Lower lobe of right lung (tissue), 2 donors: ENCODE measurements at regions not wholly inside any gene's neighbourhood (a gene's known extent, or its start where the extent isn't known, plus 50 kb on each side); places are given as distances from the start of the nearest gene placed in this dataset.

Experiments
- ATAC-seq, 2 donors: fragments of 200-7000 bp; cut with Tn5 transposase; one replicate each; pipeline ENCODE4 v1.9.1; 2020 to 2022; ENCODE audit warnings: mild to moderate bottlenecking in 2 of 2, moderate library complexity in 2 of 2
- DNase-seq: peaks from one replicate; pipeline ENCODE4 v3.0.0-alpha.2; 2020
- H3K27ac ChIP-seq: fragments of 200-600 bp; one replicate; pipeline ENCODE4 v1.8.0; 2022
- H3K27me3 ChIP-seq: fragments of 200-600 bp; one replicate; pipeline ENCODE4 v1.8.0; 2022; ENCODE audit warnings: low read depth
- H3K36me3 ChIP-seq: fragments of 200-600 bp; one replicate; pipeline ENCODE4 v1.8.0; 2022; ENCODE audit warnings: mild to moderate bottlenecking
- H3K4me1 ChIP-seq: fragments of 200-600 bp; one replicate; pipeline ENCODE4 v1.8.0; 2022
- H3K4me3 ChIP-seq: fragments of 200-600 bp; one replicate; pipeline ENCODE4 v1.8.0; 2022; ENCODE audit warnings: mild to moderate bottlenecking
- H3K9me3 ChIP-seq: fragments of 200-600 bp; one replicate; pipeline ENCODE4 v1.8.0; 2022
- intact Hi-C: fragments of 100-400 bp; cut with DNase I; formaldehyde crosslinking; loops from one replicate; pipeline ENCODE4 v1.11.0; 2022
- TF ChIP-seq, protein P1 (sequence below): fragments of 200-600 bp; IDR thresholded peaks from one replicate; pipeline ENCODE4 v1.8.0; 2022; ENCODE audit warnings: antibody characterized with exemption, mild to moderate bottlenecking
- donor health status: DM: no; HTN: yes; CAD: no; lungs with severe emphysema.

DNA sequence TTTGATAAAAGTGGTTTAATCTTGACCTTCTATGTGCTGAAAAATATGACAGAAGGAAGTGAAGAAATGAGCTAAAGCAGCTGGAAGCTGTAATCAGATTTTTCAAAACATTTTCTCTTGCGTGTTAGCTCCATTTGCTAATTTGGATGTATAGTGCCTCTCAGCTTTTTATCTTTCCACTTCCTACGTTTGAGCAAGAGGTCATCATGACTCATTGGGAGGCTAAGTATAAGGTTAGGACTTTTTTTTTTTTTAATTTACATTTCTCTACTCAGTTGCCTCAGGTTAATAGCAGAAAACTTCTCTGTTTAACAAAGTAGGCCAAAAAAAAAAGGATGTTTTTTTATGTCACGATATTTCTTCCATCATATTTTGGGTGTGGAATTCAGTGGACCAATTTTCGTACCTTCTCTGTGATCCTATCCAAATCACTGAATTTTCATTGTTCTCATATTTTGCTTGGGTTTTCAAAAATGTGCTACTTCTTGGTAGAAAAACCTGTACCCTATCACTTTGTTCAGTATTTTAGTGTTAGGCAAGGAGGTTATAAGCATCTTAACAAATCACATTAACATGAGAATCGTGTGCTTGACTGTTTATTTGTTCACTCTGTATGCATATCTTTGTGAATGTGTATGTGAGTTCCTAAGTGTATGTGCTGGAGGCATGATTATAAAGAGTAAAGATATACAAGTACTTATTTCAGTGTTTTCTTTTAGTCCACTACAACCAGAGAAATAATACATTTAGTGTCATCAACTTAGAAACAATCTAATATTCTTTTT lies 1028.3 kb upstream of the EYS start:
- no peak for ATAC-seq
- TF ChIP-seq, protein P1, sequence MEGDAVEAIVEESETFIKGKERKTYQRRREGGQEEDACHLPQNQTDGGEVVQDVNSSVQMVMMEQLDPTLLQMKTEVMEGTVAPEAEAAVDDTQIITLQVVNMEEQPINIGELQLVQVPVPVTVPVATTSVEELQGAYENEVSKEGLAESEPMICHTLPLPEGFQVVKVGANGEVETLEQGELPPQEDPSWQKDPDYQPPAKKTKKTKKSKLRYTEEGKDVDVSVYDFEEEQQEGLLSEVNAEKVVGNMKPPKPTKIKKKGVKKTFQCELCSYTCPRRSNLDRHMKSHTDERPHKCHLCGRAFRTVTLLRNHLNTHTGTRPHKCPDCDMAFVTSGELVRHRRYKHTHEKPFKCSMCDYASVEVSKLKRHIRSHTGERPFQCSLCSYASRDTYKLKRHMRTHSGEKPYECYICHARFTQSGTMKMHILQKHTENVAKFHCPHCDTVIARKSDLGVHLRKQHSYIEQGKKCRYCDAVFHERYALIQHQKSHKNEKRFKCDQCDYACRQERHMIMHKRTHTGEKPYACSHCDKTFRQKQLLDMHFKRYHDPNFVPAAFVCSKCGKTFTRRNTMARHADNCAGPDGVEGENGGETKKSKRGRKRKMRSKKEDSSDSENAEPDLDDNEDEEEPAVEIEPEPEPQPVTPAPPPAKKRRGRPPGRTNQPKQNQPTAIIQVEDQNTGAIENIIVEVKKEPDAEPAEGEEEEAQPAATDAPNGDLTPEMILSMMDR, result no peak
- no peaks in the 10 kb centered on the region for H3K4me1 ChIP-seq
- intact Hi-C loops, result no loop called here
- no peaks in the 10 kb centered on the region for H3K36me3 ChIP-seq
- no peak for DNase-seq
- H3K9me3 ChIP-seq, result no peaks in the 10 kb centered on the region
- H3K4me3 ChIP-seq, result no peak overlapping the region
- H3K27ac ChIP-seq, result no peak overlapping the region
- no peaks in the 10 kb centered on the region for H3K27me3 ChIP-seq

DNA sequence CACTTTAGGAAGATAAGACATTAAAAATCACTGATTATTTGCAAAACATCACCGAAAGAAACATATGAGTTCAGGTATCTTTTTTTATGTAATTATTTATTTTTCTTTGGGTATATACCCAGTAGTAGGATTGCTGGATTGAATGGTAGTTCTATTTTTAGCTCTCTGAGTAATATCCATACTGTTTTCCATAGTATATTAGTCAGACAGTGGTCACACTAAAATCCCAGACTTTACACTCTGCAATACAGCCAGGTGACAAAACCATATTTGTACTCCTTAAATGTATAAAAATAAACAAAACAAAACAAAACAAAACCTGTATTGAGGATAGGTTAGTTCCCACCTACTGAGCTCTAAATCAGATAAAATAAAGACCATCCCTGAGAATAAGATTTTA lies 1024.3 kb upstream of the EYS start:
- ATAC-seq, result no peak
- DNase-seq, result no peak
- no peaks in the 10 kb centered on the region for H3K4me1 ChIP-seq
- no peak overlapping the region for H3K4me3 ChIP-seq
- H3K36me3 ChIP-seq, result no peaks in the 10 kb centered on the region
- intact Hi-C loops, result no loop called here
- TF ChIP-seq, protein P1, result no peak
- no peak overlapping the region for H3K27ac ChIP-seq
- H3K9me3 ChIP-seq, result no peaks in the 10 kb centered on the region
- H3K27me3 ChIP-seq, result no peaks in the 10 kb centered on the region

DNA sequence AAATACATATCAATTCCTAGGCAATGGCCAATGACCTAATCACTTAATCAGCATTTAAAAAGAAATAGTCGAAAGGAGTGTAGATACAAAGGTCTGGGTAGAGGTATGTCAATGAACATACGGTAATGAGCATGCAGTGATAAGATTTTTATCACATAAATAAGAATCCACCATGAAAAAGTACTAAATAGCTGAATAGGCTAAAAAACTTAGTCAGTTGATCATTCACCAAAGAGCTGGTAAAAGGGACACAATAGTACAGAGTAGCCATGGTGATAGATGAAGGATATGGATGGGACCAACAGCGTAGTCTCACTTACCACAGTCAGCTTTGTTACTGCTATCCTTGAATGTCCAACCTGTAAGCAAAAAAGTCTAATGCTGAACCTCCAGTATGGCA lies 1018.6 kb upstream of the EYS start:
- TF ChIP-seq, protein P1, result no peak
- H3K27ac ChIP-seq, result no peak overlapping the region
- H3K4me3 ChIP-seq, result no peak overlapping the region
- H3K27me3 ChIP-seq, result no peaks in the 10 kb centered on the region
- ATAC-seq (no peak), DNase-seq (no peak)
- H3K4me1 ChIP-seq, result no peaks in the 10 kb centered on the region
- H3K36me3 ChIP-seq, result no peaks in the 10 kb centered on the region
- no peaks in the 10 kb centered on the region for H3K9me3 ChIP-seq
- intact Hi-C loops, result no loop called here

DNA sequence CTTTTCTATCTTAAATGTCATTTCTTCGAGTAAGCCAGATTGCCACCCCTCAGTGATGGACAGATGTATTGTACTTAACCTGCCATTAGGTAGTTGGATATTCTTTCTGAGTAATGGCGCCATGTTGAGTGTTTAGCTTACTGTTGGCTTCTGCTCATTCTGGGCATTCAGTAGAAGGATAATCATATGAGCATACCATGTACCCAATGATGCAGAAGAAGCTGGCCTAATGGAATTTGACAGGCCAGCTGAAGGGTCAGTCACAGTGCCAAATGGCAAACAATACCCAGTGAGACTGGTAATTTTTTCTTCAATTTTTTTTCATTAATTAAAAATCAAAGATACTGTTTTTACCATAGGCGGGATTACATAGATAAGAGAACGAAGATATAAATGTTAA lies 1010.8 kb upstream of the EYS start:
- no peak for ATAC-seq
- DNase-seq, result no peak
- Histone ChIP-seq H3K27ac (no peak overlapping the region), H3K36me3 (no peaks in the 10 kb centered on the region), H3K9me3 (no peaks in the 10 kb centered on the region), H3K4me1 (no peaks in the 10 kb centered on the region), H3K4me3 (no peak overlapping the region), H3K27me3 (no peaks in the 10 kb centered on the region)
- intact Hi-C loops, result no loop called here
- TF ChIP-seq, protein P1, result no peak

DNA sequence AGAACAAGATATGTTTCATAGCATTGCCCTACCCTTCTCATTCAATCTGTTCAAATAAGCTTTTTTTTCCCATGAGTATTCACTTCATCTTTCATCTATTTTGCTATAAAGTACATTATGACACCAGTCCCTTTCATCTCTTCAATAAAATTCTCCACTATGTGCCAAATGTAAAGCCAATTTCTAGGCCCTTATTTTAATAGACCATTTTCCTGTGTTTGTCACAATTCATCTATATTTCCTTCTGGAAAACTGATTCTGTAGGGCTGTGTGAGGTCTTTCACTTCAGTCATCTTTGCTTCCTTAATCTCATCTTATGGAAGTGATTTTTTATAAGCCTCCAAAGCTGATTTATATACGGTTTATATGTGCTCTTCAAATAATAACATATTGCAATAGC lies 992.4 kb upstream of the EYS start:
- Histone ChIP-seq H3K27ac (no peak overlapping the region), H3K9me3 (no peaks in the 10 kb centered on the region), H3K4me1 (no peaks in the 10 kb centered on the region), H3K4me3 (no peak overlapping the region), H3K27me3 (no peaks in the 10 kb centered on the region), H3K36me3 (no peaks in the 10 kb centered on the region)
- DNase-seq, result no peak
- TF ChIP-seq, protein P1, result no peak
- ATAC-seq, result no peak
- intact Hi-C loops, result no loop called here
